Motor neuron (in vitro differentiated cells): ENCODE measurements at regions not wholly inside any gene's neighbourhood (a gene's known extent, or its start where the extent isn't known, plus 50 kb on each side); places are given as distances from the start of the nearest gene placed in this dataset.
"Not testable (repeated sequence)": the region's sequence is repeated elsewhere in the genome, so short reads cannot be mapped to it uniquely, and the experiment has no call there.

ENCODE experiments used
- ATAC-seq, 8 experiments: fragments of 200-7000 bp; cut with Tn5 transposase; replicated peaks in 6 of 8; 2 replicates each; pipeline ENCODE4 v1.8.0; 2021; ENCODE audit warnings: mild to moderate bottlenecking in 8 of 8, moderate library complexity in 8 of 8
- H3K27ac ChIP-seq, 2 donors: fragments of 250-450 bp; sonication (Bioruptor Pico); 2 replicates each; pipeline ENCODE4 v1.9.0; 2021; ENCODE audit warnings: antibody characterized with exemption in 2 of 2, mild to moderate bottlenecking in 2 of 2, moderate library complexity in 1 of 2
- H3K4me1 ChIP-seq, 2 donors: fragments of 250-450 bp; sonication (Bioruptor Pico); replicated peaks in 1 of 2; 2 replicates each; pipeline ENCODE4 v1.6.1; 2021; ENCODE audit warnings: antibody characterized with exemption in 2 of 2, mild to moderate bottlenecking in 2 of 2, moderate library complexity in 1 of 2
- H3K4me3 ChIP-seq, 5 donors: fragments of 250-450 bp; sonication (Bioruptor Pico); 2 replicates each; pipeline ENCODE4 v1.9.0; 2021; ENCODE audit warnings: antibody characterized with exemption in 5 of 5, mild to moderate bottlenecking in 5 of 5, moderate library complexity in 4 of 5
- WGBS, 10 experiments: fragments of 450-650 bp; shearing (Covaris generic); methylation state at CpG; one replicate each; pipeline ENCODE4 v1.0.0; 2022; 5-methylcytosine and 5-hydroxymethylcytosine counted together
- in situ Hi-C, 9 experiments: fragments of 400-800 bp; cut with MboI; loops; one replicate each; pipeline ENCODE4 v1.15.0; 2021; ENCODE audit warnings: low sequenced_read_pairs in 9 of 9, low pct_unique_long_range_greater_than_20kb in 2 of 9; ENCODE audit not compliant: unreplicated experiment in 9 of 9

DNA sequence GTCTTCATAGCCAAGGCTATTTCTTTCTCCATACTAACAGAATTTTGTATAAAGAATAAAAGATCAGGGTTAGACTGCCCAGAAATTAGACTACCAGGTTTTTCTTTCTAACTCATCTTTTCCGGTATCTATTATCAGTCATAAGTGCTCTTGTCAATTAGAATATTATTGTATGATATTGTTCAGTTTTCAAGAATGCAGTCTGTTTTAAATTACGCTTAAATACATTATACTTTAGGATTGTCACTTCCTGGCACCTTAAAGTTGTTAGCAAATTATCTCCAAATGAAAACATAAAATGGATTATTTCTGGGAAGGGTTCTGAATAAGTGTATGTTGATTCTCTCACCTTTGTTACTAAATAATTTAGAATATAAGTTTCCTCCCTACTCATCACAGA is 497.2 kb downstream of the IGSF11 start:
- H3K4me1 ChIP-seq, result no peaks in the 10 kb centered on the region
- ATAC-seq, result no peak
- 29 to 100% (median 86%) methylated on average over 1 to 2 of the region's 2 CpGs for WGBS, 10 experiments
- in situ Hi-C loops, result no loop called here
- H3K27ac ChIP-seq, result no peak overlapping the region
- no peak overlapping the region for H3K4me3 ChIP-seq

DNA sequence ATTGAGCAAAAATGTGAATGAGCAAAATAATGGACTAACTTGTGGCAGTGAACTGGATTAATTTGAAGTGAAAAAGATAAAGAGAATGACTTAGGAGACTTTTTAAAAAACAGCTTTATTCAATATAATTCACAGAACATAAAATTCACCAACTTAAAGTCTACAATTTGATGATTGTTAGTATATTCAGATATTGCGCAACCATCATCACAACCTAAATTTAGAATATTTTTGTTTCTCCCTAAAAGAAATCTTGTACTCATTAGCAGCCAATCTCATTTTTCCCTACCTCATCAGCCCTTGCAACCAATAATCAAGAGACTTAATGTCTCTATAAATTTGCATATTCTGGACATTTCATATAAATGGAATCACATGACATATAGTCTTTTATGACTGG is 496.5 kb downstream of the IGSF11 start:
- in situ Hi-C loops, result no loop called here

DNA sequence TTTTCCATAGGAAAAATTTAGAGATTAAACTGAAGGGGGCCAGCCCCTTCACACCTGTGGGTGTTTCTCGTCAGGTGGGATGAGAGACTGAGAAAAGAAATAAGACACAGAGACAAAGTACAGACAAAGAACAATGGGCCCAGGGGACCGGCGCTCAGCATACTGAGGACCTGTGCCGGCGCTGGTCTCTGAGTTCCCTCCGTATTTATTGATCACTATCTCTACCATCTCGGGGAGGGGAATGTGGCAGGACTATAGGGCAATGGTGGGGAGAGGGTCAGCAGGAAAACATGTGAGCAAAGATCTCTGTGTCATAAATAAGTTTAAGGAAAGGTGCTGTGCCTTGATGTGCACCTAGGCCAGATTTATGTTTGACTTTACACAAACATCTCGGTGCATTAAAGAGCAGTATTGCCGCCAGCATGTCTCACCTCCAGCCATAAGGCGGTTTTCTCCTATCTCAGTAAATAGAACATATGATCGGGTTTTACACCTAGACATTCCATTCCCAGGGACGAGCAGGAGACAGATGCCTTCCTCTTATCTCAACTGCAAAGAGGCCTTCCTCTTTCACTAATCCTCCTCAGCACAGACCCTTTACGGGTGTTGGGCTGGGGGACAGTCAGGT is 494.7 kb downstream of the IGSF11 start:
- in situ Hi-C loops, H3K27ac ChIP-seq, H3K4me3 ChIP-seq, ATAC-seq, H3K4me1 ChIP-seq: not testable (repeated sequence)
- WGBS, 10 experiments, result 20 to 100% (median 84%) methylated on average over 1 to 10 of the region's 13 CpGs; no CpG with 5 or more reads in 1 of the 10 experiments

More for the DNA sequence above, 496.5 kb downstream of the IGSF11 start:
- H3K27ac ChIP-seq, result no peak overlapping the region
- no peak overlapping the region for H3K4me3 ChIP-seq
- H3K4me1 ChIP-seq, result no peaks in the 10 kb centered on the region
- WGBS, 10 experiments, result 40 to 100% (median 80%) methylated on average over 1 of the region's 1 CpG; no CpG with 5 or more reads in 1 of the 10 experiments
- no peak for ATAC-seq

DNA sequence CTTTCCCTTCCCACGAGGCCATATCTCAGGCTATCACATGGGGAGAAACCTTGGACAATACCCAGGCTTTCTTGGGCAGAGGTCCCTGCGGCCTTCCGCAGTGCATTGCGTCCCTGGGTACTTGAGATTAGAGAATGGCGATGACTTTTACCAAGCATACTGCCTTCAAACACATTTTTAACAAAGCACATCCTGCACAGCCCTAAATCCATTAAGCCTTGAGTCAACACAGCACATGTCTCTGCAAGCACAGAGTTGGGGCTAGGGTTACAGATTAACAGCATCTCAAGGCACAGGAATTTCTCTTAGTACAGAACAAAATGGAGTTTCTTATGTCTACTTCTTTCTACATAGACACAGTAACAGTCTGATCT is 494.2 kb downstream of the IGSF11 start:
- H3K27ac ChIP-seq, ATAC-seq, H3K4me1 ChIP-seq: not testable (repeated sequence)

DNA sequence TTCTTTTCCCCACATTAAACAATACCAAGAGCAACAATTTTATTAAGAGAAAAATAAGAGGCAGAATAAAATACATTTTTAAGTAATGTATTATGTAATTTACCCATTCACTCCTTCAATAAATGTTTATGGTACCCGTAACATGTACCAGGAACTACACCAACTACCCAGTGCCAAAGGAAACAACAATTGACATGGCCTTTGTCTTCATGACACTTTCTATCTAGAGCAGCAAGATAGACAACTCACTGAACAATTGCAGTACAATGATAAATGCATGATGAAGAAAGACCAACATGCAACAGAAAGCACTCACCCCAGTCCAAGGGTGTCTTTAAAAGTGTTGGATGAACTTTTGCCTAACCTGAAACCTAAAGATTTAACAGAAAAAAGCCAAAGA is 493.8 kb downstream of the IGSF11 start:
- ATAC-seq, result no peak
- H3K4me1 ChIP-seq, result no peaks in the 10 kb centered on the region
- in situ Hi-C loops, result no loop called here
- H3K27ac ChIP-seq, result no peak overlapping the region
- H3K4me3 ChIP-seq, result no peak overlapping the region
- WGBS, 10 experiments, result 20 to 100% (median 100%) methylated on average over 1 of the region's 1 CpG; no CpG with 5 or more reads in 3 of the 10 experiments

More for the DNA sequence above, 494.2 kb downstream of the IGSF11 start:
- in situ Hi-C loops, H3K4me3 ChIP-seq: not testable (repeated sequence)
- 54 to 100% (median 71%) methylated on average over 1 to 4 of the region's 5 CpGs; no CpG with 5 or more reads in 4 of the 10 experiments for WGBS, 10 experiments

DNA sequence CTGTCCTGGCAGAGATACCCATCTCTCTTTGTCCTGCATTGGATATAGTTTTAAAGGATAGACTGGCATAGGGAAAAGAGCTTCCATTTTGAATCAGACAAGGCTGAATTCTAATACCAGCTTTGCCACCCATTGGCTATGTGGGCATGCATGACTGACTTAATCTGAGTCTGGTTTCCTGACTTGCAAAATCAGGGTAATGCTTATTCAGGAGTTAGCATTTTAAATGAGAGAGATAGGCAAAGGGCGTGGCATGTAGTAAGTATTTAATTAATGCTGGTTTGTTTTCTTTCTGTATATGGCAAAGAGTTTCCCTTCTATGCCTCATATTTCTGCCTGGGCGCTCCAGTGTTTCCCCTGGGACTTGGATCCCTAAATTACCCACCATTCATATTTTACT is 492.9 kb downstream of the IGSF11 start:
- Histone ChIP-seq H3K4me1 (no peaks in the 10 kb centered on the region), H3K4me3 (no peak overlapping the region), H3K27ac (no peak overlapping the region)
- peak in 3 of 8 experiments; percentile 36 to 49 (median 48) for ATAC-seq
- in situ Hi-C loops, result no loop called here
- 0 to 100% (median 79%) methylated on average over 1 to 2 of the region's 2 CpGs; no CpG with 5 or more reads in 1 of the 10 experiments for WGBS, 10 experiments

DNA sequence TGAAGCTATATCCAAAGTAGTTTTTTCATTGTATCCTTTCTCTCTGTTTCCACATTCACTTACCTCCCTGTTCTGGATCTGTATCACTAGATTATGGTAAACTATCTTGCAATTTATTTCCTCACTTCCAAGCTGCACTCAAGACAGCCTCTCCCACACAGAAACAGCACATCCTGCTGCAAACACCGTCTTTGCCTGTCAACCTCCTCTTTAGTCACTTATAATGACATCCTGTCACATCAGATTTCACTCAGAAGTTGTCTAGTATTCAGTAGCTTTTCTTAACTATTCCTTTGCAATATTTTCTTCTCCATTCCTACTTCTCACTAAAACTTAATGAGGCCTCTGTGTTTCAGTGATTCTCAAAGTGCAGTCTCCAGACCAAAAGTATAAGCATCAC is 490.8 kb downstream of the IGSF11 start:
- Histone ChIP-seq H3K4me3 (no peak overlapping the region), H3K27ac (no peak overlapping the region), H3K4me1 (no peaks in the 10 kb centered on the region)
- WGBS, 10 experiments, result 17 to 100% (median 53%) methylated on average over 1 of the region's 1 CpG; no CpG with 5 or more reads in 2 of the 10 experiments
- no peak for ATAC-seq
- in situ Hi-C loops, result no loop called here

DNA sequence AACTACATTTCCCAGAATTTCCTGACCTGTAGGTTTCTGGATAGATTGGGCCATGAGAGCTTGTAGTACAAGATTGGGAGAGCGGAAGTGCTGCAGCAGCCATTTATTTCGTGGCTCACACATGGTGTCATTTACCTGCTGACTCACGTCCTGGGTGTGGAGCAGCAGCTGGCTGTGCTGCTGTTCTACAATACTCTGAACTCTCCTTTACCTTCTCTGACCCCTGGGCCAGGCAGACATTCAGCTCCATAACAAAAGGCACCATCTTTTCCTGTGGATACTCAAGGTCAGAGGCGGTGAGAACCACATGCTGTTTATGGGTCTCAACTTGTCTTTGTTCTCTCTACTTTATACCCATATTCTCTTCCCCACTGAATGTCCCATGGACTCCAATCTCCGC is 490.2 kb downstream of the IGSF11 start:
- Histone ChIP-seq H3K4me3 (no peak overlapping the region), H3K27ac (no peak overlapping the region), H3K4me1 (peaks cover 0 to 3% of the 10 kb centered on the region in 2 donors)
- 0 to 100% (median 67%) methylated on average over 1 to 5 of the region's 5 CpGs for WGBS, 10 experiments
- peak in 3 of 8 experiments; percentile 25 to 70 (median 64) for ATAC-seq
- in situ Hi-C loops, result no loop called here

DNA sequence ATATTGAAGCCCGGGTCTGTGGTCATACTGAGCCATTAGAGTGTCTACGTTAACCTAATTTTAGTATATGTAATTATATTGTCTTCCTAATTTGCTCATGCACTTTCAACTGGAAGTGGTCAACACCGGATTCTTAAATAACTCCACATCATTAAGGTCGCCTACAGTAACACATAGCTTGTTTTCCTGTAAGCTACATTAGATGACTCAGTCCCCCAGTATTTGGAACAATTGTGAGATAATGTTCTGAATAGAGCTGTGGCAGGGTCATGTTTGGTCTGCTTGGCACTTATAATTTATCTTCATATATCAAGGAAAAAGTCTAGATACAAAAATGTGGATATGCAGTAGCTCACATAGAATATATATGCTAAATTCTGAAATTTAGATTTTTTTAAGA is 486.2 kb downstream of the IGSF11 start:
- 28 to 95% (median 72%) methylated on average over 2 to 4 of the region's 4 CpGs; no CpG with 5 or more reads in 2 of the 10 experiments for WGBS, 10 experiments
- Histone ChIP-seq H3K27ac (no peak overlapping the region), H3K4me1 (peaks cover 0 to 3% of the 10 kb centered on the region in 2 donors), H3K4me3 (no peak overlapping the region)
- in situ Hi-C loops, result no loop called here
- peak in 3 of 8 experiments; percentile 56 to 90 (median 78) for ATAC-seq

DNA sequence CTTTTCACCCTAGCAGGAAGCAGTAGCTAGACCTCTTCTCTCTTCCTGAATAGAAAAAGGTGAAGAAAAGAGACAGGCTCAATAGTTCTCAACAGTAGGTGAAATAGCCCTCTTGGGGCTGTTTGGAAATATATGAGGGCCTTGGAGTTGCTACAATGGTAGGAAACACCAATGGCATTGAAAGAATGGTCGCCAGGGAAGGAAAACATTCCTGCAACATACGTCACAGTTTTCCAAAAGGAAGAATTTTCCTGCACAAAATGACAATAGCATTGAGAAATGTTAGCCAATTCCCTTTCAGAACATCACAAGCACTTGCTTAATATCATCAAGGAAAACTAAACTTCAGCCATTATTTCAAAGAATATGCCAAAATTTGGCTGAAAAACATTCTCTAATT is 484.5 kb downstream of the IGSF11 start:
- ATAC-seq, result no peak
- WGBS, 10 experiments, result 0 to 86% (median 53%) methylated on average over 1 to 2 of the region's 2 CpGs
- Histone ChIP-seq H3K4me1 (peaks cover 0 to 3% of the 10 kb centered on the region in 2 donors), H3K4me3 (no peak overlapping the region), H3K27ac (no peak overlapping the region)
- in situ Hi-C loops, result no loop called here

DNA sequence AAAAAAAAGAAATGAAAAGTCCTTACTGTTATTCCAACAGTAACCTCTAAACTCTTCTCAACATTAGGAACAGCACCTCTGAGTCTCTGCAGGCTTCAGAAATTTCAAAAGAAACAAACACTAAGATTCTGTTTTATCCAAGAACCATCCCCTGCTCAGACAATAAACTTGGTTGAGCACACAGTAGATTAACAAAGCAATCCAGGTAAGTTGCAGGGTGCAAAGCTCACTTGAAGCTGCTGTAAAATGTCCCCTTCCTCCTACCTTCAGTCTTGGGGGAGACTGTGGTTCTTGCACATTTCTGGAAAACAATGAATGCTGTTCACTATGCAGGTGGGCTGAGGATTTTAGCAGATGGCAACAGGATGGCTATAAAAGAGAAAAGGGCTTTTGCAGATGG is 484.1 kb downstream of the IGSF11 start:
- Histone ChIP-seq H3K4me3 (no peak overlapping the region), H3K4me1 (peaks cover 0 to 3% of the 10 kb centered on the region in 2 donors), H3K27ac (no peak overlapping the region)
- ATAC-seq, result no peak
- in situ Hi-C loops, result no loop called here

DNA sequence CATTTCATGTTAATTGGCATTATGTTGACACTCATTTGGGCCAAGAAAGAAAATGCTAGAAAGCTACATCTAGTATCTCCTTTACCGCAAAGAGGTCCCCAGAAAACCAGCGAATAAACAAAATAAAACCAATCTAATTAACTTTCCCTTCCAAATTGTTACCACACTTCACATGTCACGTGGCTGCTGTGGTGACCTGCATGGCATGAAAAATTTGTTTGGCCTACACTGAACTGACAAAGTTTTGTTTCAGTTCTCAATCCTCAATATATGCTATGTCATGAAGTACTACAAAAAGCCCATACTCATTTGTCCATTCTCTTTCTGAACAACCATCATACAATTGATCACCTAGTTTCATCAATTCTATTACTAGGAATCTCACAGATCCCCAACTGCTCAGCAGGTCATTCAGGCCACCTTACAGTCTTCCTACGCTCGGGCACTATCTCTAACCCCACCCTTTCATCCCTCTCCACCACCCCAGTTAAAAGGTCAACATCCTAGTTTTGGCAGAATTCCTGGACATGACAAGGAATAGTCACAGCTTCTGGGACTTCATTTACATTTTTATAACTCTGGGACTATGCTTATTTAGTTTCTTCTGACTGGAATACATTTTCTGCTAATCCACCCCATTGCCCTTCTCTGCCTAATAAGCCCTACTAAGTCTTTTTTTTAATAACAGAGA is 480.4 kb downstream of the IGSF11 start:
- peak in 3 of 8 experiments; percentile 24 to 93 (median 88) for ATAC-seq
- in situ Hi-C loops, result no loop called here
- Histone ChIP-seq H3K27ac (no peak overlapping the region), H3K4me1 (peaks cover 0 to 1% of the 10 kb centered on the region in 2 donors), H3K4me3 (no peak overlapping the region)
- WGBS, 10 experiments, result 13 to 100% (median 91%) methylated on average over 2 to 5 of the region's 5 CpGs; no CpG with 5 or more reads in 1 of the 10 experiments

DNA sequence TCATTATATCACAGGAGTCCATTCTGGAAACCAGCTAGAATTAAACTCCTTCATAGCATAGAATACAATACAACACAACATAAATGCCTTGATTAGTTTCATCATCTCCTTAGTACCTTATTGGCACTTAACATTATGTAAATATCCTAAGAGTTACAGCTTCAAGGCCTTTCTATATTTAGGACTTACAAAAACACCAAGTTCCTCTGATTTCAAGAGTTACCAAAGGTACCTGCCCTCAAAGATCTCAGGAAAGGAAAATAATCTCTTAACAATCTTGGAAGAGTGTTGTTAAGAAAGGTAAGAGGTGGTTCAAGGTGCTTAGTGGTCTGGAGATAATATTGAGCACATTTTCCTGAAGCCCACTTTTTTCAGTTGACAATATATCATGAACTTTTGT is 477.7 kb downstream of the IGSF11 start:
- in situ Hi-C loops, result no loop called here
- no peak for ATAC-seq
- H3K4me1 ChIP-seq, result no peaks in the 10 kb centered on the region
- no peak overlapping the region for H3K27ac ChIP-seq
- no peak overlapping the region for H3K4me3 ChIP-seq

DNA sequence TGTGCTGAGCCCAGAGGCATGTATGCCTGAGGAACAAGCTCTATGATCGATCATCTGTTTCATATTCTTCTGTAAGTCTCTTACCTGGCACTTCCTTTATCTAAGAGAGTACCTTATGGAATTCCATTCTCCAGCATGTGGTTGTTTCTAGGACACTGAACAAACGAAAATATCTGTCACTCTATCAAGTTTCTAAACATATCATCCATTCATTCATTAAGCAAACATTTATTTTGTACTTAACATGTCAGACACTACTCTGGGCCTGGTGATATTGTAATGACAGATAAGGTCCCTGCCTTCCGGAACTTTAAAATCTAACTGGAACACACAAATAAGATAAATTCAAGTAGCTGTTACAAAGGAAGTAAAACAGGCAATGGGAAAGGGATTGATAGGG is 477.1 kb downstream of the IGSF11 start:
- in situ Hi-C loops, result no loop called here
- Histone ChIP-seq H3K27ac (no peak overlapping the region), H3K4me1 (no peaks in the 10 kb centered on the region), H3K4me3 (no peak overlapping the region)
- no peak for ATAC-seq
- 0 to 100% (median 53%) methylated on average over 1 to 3 of the region's 3 CpGs; no CpG with 5 or more reads in 1 of the 10 experiments for whole genome bisulfite sequencing, 10 experiments
